K562 (cell line): ENCODE measurements at regions not wholly inside any gene's neighbourhood (a gene's known extent, or its start where the extent isn't known, plus 50 kb on each side); places are given as distances from the start of the nearest gene placed in this dataset.

Source experiments
- ATAC-seq: fragments of 200-7000 bp; cut with Tn5 transposase; 3 replicates; pipeline ENCODE4 v1.9.1; 2020; ENCODE audit warnings: moderate library complexity
- BruUV-seq: library from RNA; stranded (reverse); fragments of 400-500 nt; replicated peaks from 2 replicates; lab custom pipeline; 2021; lab: Mats Ljungman, UMichigan
- CTCF ChIA-PET: fragments of 300-600 bp; formaldehyde crosslinking; extraction: SDS; loops from one replicate; lab custom pipeline; 2021; ENCODE audit warnings: low intra/inter-chr PET ratio; lab: Yijun Ruan, JAX
- POLR2A ChIA-PET: fragments of 300-600, 350-650 bp; sonication (Branson Sonifier 250); formaldehyde crosslinking; extraction: SDS; loops from one replicate; lab custom pipeline; 2021; ENCODE audit warnings: antibody characterized with exemption, inconsistent platforms; lab: Yijun Ruan, JAX
- DNase-seq, 4 experiments: peaks; one replicate each; pipeline versions ENCODE4 v3.0.0 to v3.0.0-alpha.2; 2011 to 2018; ENCODE audit warnings: low spot score in 3 of 4, mixed read lengths in 3 of 4; ENCODE audit errors: extremely low read depth in 1 of 4
- FAIRE-seq: peaks from 2 replicates; lab custom pipeline; 2011; peaks lifted over from hg19 to GRCh38; lab: Jason Lieb, UNC
- H2AFZ ChIP-seq: 2 replicates; pipeline ENCODE4 v1.6.0; 2011; ENCODE audit warnings: low read depth, low read length, control low read depth, inconsistent platforms
- H3K27ac ChIP-seq: fragments of 200-600 bp; 3 replicates; pipeline ENCODE4 v1.8.0; 2011; ENCODE audit warnings: low read depth, mild to moderate bottlenecking, control low read depth, inconsistent platforms, low read length, moderate library complexity, mixed read lengths; ENCODE audit errors: extremely low read depth
- H3K27me3 ChIP-seq, 2 experiments: fragments of 300-600 bp in 1 of 2; 2 replicates in 1 of 2; 3 replicates in 1 of 2; pipeline versions ENCODE4 v1.6.0 to v1.8.0; 2011; ENCODE audit warnings: inconsistent platforms in 2 of 2, low read length in 2 of 2, mild to moderate bottlenecking in 1 of 2, mixed read lengths in 1 of 2, moderate library complexity in 1 of 2; ENCODE audit not compliant: control insufficient read depth in 2 of 2, insufficient read depth in 2 of 2
- H3K36me3 ChIP-seq: fragments of 300-600 bp; 3 replicates; pipeline ENCODE4 v1.8.0; 2011; ENCODE audit warnings: mild to moderate bottlenecking, low read length, inconsistent platforms; ENCODE audit not compliant: control insufficient read depth, insufficient read depth
- H3K4me1 ChIP-seq, 2 experiments: fragments of 200-600 bp in 1 of 2; replicated peaks in 1 of 2; 2 replicates in 1 of 2; 3 replicates in 1 of 2; pipeline versions ENCODE4 v1.5.1 to v1.8.0; 2011; ENCODE audit warnings: inconsistent platforms in 2 of 2, low read length in 2 of 2, mild to moderate bottlenecking in 1 of 2, mixed read lengths in 1 of 2, moderate library complexity in 1 of 2; ENCODE audit not compliant: control insufficient read depth in 2 of 2, insufficient read depth in 2 of 2
- H3K4me2 ChIP-seq: 2 replicates; pipeline ENCODE4 v1.6.1; 2011; ENCODE audit warnings: low read length, control low read depth, inconsistent platforms, mixed read lengths; ENCODE audit not compliant: insufficient read depth
- H3K4me3 ChIP-seq: fragments of 200-600 bp; sonication (generic), shearing (Covaris generic); 2 replicates; pipeline ENCODE4 v1.5.1; 2016; ENCODE audit warnings: control low read depth, inconsistent platforms
- H3K79me2 ChIP-seq: fragments of 200-600 bp; 3 replicates; pipeline ENCODE4 v1.8.0; 2011; ENCODE audit warnings: low read length, inconsistent platforms; ENCODE audit not compliant: control insufficient read depth, insufficient read depth
- H3K9ac ChIP-seq, 2 experiments: 2 replicates each; pipeline versions ENCODE4 v1.6.0 to v1.6.1; 2011; ENCODE audit warnings: low read depth in 2 of 2, low read length in 2 of 2, control low read depth in 1 of 2, inconsistent platforms in 1 of 2, mild to moderate bottlenecking in 1 of 2, mixed read lengths in 1 of 2; ENCODE audit not compliant: insufficient read depth in 1 of 2
- H3K9me1 ChIP-seq: one replicate; pipeline ENCODE4 v1.6.0; 2011; ENCODE audit warnings: inconsistent platforms, mild to moderate bottlenecking, low read length, moderate library complexity; ENCODE audit not compliant: control insufficient read depth, insufficient read depth
- H3K9me3 ChIP-seq: replicated peaks from 2 replicates; pipeline ENCODE4 v1.5.1; 2011; ENCODE audit warnings: low read depth, low read length, inconsistent platforms; ENCODE audit not compliant: control insufficient read depth, insufficient read depth
- H4K20me1 ChIP-seq: replicated peaks from 2 replicates; pipeline ENCODE4 v1.6.1; 2011; ENCODE audit warnings: low read length, inconsistent platforms, mixed read lengths; ENCODE audit not compliant: control insufficient read depth, insufficient read depth
- WGBS: fragments of 100-300 bp; shearing (Covaris generic); methylation state at CpG from one replicate; pipeline ENCODE4 v1.1.6; 2016; ENCODE audit warnings: low coverage, mixed read lengths; ENCODE audit not compliant: insufficient coverage; ENCODE audit errors: missing lambda C conversion rate; 5-methylcytosine and 5-hydroxymethylcytosine counted together
- in situ Hi-C: fragments of 300-500 bp; cut with MboI; formaldehyde crosslinking; loops from 4 replicates; pipeline ENCODE4 v1.15.0; 2018; ENCODE audit warnings: inconsistent platforms, mixed read lengths
- intact Hi-C: fragments of 100-400 bp; cut with micrococcal nuclease; formaldehyde crosslinking; loops from 2 replicates; pipeline ENCODE4 v1.14.2; 2022
- TF ChIP-seq, protein P1 (sequence below), 2 experiments: fragments of 450-650 bp; formaldehyde crosslinking in 1 of 2; IDR thresholded peaks; 2 replicates each; pipeline versions ENCODE4 v1.4.0 to v1.6.1; 2014 to 2020; ENCODE audit warnings: mild to moderate bottlenecking in 2 of 2, borderline replicate concordance in 1 of 2, low read depth in 1 of 2

GRCh38 chr4:56241500-56241899, 145.8 kb downstream of the AASDH start:
- BruUV-seq, result no TSS peak
- H3K4me3 ChIP-seq, result no peak overlapping the region
- WGBS, result 0% methylated on average over 6 of the region's 6 CpGs
- ChIA-PET POLR2A (no interaction called here), CTCF (no interaction called here)
- TF ChIP-seq, protein P1, sequence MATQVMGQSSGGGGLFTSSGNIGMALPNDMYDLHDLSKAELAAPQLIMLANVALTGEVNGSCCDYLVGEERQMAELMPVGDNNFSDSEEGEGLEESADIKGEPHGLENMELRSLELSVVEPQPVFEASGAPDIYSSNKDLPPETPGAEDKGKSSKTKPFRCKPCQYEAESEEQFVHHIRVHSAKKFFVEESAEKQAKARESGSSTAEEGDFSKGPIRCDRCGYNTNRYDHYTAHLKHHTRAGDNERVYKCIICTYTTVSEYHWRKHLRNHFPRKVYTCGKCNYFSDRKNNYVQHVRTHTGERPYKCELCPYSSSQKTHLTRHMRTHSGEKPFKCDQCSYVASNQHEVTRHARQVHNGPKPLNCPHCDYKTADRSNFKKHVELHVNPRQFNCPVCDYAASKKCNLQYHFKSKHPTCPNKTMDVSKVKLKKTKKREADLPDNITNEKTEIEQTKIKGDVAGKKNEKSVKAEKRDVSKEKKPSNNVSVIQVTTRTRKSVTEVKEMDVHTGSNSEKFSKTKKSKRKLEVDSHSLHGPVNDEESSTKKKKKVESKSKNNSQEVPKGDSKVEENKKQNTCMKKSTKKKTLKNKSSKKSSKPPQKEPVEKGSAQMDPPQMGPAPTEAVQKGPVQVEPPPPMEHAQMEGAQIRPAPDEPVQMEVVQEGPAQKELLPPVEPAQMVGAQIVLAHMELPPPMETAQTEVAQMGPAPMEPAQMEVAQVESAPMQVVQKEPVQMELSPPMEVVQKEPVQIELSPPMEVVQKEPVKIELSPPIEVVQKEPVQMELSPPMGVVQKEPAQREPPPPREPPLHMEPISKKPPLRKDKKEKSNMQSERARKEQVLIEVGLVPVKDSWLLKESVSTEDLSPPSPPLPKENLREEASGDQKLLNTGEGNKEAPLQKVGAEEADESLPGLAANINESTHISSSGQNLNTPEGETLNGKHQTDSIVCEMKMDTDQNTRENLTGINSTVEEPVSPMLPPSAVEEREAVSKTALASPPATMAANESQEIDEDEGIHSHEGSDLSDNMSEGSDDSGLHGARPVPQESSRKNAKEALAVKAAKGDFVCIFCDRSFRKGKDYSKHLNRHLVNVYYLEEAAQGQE (IDR thresholded peaks at IDR 0.05; ENCODE audit: borderline replicate concordance), result no peak
- TF ChIP-seq, protein P1 (CRISPR knock-in tag; IDR thresholded peaks at IDR 0.05; ENCODE audit: low read depth), result no peak
- H3K4me2 ChIP-seq, result no peak overlapping the region
- ATAC-seq (no peak), DNase-seq (no peak), FAIRE-seq (no peak)
- H3K9ac ChIP-seq, result no peak overlapping the region
- no peak overlapping the region for H3K27ac ChIP-seq
- H4K20me1 ChIP-seq, result no peaks in the 10 kb centered on the region
- H3K9me1 ChIP-seq, result no peaks in the 10 kb centered on the region
- H2AFZ ChIP-seq, result no peak overlapping the region
- in situ Hi-C loops (no loop called here), intact Hi-C loops (no loop called here)
- H3K79me2 ChIP-seq, result no peaks in the 10 kb centered on the region
- H3K36me3 ChIP-seq, result no peaks in the 10 kb centered on the region
- H3K4me1 ChIP-seq, result no peaks in the 10 kb centered on the region
- peaks cover 4 to 16% of the 10 kb centered on the region in 2 experiments; a peak in 3 of 5 replicates for H3K27me3 ChIP-seq
- H3K9me3 ChIP-seq, result no peaks in the 10 kb centered on the region
